Fibroblast of lung (primary cell): ENCODE measurements at regions not wholly inside any gene's neighbourhood (a gene's known extent, or its start where the extent isn't known, plus 50 kb on each side); places are given as distances from the start of the nearest gene placed in this dataset.

Experiments
- DNase-seq, 2 donors: peaks; one replicate each; pipeline versions ENCODE4 v3.0.0 to v3.0.0-alpha.2; 2010; ENCODE audit warnings: low read depth in 2 of 2
- H2AFZ ChIP-seq: 2 replicates; pipeline ENCODE4 v1.5.1; 2012; ENCODE audit warnings: low read length, control low read depth, inconsistent platforms
- H3K27ac ChIP-seq: 2 replicates; pipeline ENCODE4 v1.5.1; 2011; ENCODE audit warnings: low read length, control low read depth; ENCODE audit not compliant: insufficient read depth
- H3K27me3 ChIP-seq: 2 replicates; pipeline ENCODE4 v1.5.1; 2011; ENCODE audit warnings: mild to moderate bottlenecking, low read length; ENCODE audit not compliant: control insufficient read depth, insufficient read depth
- H3K36me3 ChIP-seq: 2 replicates; pipeline ENCODE4 v1.5.1; 2011; ENCODE audit warnings: low read length; ENCODE audit not compliant: control insufficient read depth, insufficient read depth
- H3K4me1 ChIP-seq: 2 replicates; pipeline ENCODE4 v1.5.1; 2011; ENCODE audit warnings: low read length; ENCODE audit not compliant: control insufficient read depth, insufficient read depth; ENCODE audit errors: extremely low read depth
- H3K4me2 ChIP-seq: 2 replicates; pipeline ENCODE4 v1.5.1; 2011; ENCODE audit warnings: low read length, control low read depth; ENCODE audit not compliant: insufficient read depth; ENCODE audit errors: extremely low read depth
- H3K4me3 ChIP-seq, 4 experiments: fragments of 200-600 bp in 1 of 4; sonication (generic) in 1 of 4; replicated peaks in 1 of 4; 2 replicates each; pipeline ENCODE4 v1.5.1; 2011 to 2016; ENCODE audit warnings: low read length in 4 of 4, low read depth in 3 of 4, mild to moderate bottlenecking in 3 of 4, control low read depth in 2 of 4, inconsistent platforms in 1 of 4, mixed read lengths in 1 of 4; ENCODE audit not compliant: insufficient read depth in 1 of 4; ENCODE audit errors: control extremely low read depth in 1 of 4
- H3K79me2 ChIP-seq: 2 replicates; pipeline ENCODE4 v1.5.1; 2012; ENCODE audit warnings: mild to moderate bottlenecking, low read length, inconsistent platforms; ENCODE audit not compliant: control insufficient read depth, insufficient read depth
- H3K9ac ChIP-seq: 2 replicates; pipeline ENCODE4 v1.5.1; 2011; ENCODE audit warnings: mild to moderate bottlenecking, low read length, control low read depth; ENCODE audit not compliant: insufficient read depth
- H3K9me3 ChIP-seq: 2 replicates; pipeline ENCODE4 v1.5.1; 2012; ENCODE audit warnings: low read depth, low read length; ENCODE audit not compliant: control insufficient read depth, insufficient read depth
- H4K20me1 ChIP-seq: 2 replicates; pipeline ENCODE4 v1.5.1; 2011; ENCODE audit warnings: low read length; ENCODE audit not compliant: control insufficient read depth, insufficient read depth; ENCODE audit errors: extremely low read depth
- CTCF ChIP-seq, 2 donors: IDR thresholded peaks in 1 of 2; conservative IDR thresholded peaks in 1 of 2; 1 replicate in 1 of 2; 2 replicates in 1 of 2; pipeline ENCODE4 v1.5.1; 2011 to 2012; ENCODE audit warnings: low read length in 2 of 2, control low read depth in 1 of 2, inconsistent platforms in 1 of 2, low read depth in 1 of 2, mild to moderate bottlenecking in 1 of 2
- EZH2 ChIP-seq: IDR thresholded peaks from 2 replicates; pipeline ENCODE4 v1.5.1; 2012; ENCODE audit warnings: low read length, control low read depth, mild to moderate bottlenecking; ENCODE audit errors: missing control alignments

- Histone ChIP-seq H3K27ac (no peak overlapping the region), H3K79me2 (no peaks in the 10 kb centered on the region), H2AFZ (no peak overlapping the region), H3K9ac (no peak overlapping the region), H3K4me1 (no peaks in the 10 kb centered on the region), H3K9me3 (no peaks in the 10 kb centered on the region), H3K4me2 (no peak overlapping the region), H3K4me3 (no peak overlapping the region), H3K36me3 (no peaks in the 10 kb centered on the region), H4K20me1 (no peaks in the 10 kb centered on the region), H3K27me3 (peaks cover 30% of the 10 kb centered on the region)
- no peak for TF ChIP-seq EZH2
- TF ChIP-seq CTCF (conservative IDR thresholded peaks at IDR 0.05 in 1 of 2, IDR thresholded peaks at IDR 0.05 in 1 of 2; ENCODE audit: low read depth in 1 of 2, low read length in 2 of 2): no peak
- DNase-seq: no peak
Observed at GRCh38 chr10:100685331-100685730, 60.1 kb upstream of the PAX2 start.

GRCh38 chr10:100687143-100688003 lies 58.0 kb upstream of the PAX2 start:
- no peak for TF ChIP-seq EZH2
- no peak for TF ChIP-seq CTCF (conservative IDR thresholded peaks at IDR 0.05 in 1 of 2, IDR thresholded peaks at IDR 0.05 in 1 of 2; ENCODE audit: low read depth in 1 of 2, low read length in 2 of 2)
- Histone ChIP-seq H3K27me3 (peaks cover 25% of the 10 kb centered on the region), H3K36me3 (no peaks in the 10 kb centered on the region), H2AFZ (no peak overlapping the region), H3K27ac (no peak overlapping the region), H3K4me3 (no peak overlapping the region), H3K4me1 (no peaks in the 10 kb centered on the region), H3K9me3 (no peaks in the 10 kb centered on the region), H3K9ac (no peak overlapping the region), H3K79me2 (no peaks in the 10 kb centered on the region), H4K20me1 (no peaks in the 10 kb centered on the region), H3K4me2 (no peak overlapping the region)
- no peak for DNase-seq

- H3K4me1 ChIP-seq: no peaks in the 10 kb centered on the region
- H3K4me3 ChIP-seq: no peak overlapping the region
- DNase-seq: no peak
- TF ChIP-seq CTCF (conservative IDR thresholded peaks at IDR 0.05 in 1 of 2, IDR thresholded peaks at IDR 0.05 in 1 of 2; ENCODE audit: low read depth in 1 of 2, low read length in 2 of 2) (no peak), EZH2 (no peak)
- H3K27me3 ChIP-seq: peaks cover 24% of the 10 kb centered on the region
- no peak overlapping the region for H2AFZ ChIP-seq
- no peaks in the 10 kb centered on the region for H3K79me2 ChIP-seq
- H4K20me1 ChIP-seq: no peaks in the 10 kb centered on the region
- H3K9ac ChIP-seq: no peak overlapping the region
- H3K4me2 ChIP-seq: no peak overlapping the region
- no peak overlapping the region for H3K27ac ChIP-seq
- no peaks in the 10 kb centered on the region for H3K9me3 ChIP-seq
- no peaks in the 10 kb centered on the region for H3K36me3 ChIP-seq
Observed at GRCh38 chr10:100688201-100688600, 57.2 kb upstream of the PAX2 start.
